ENCODE measurements at regions not wholly inside any gene's neighbourhood (a gene's known extent, or its start where the extent isn't known, plus 50 kb on each side); places are given as distances from the start of the nearest gene placed in this dataset.

- CTCF ChIA-PET (ENCODE audit: low intra/inter-chr PET ratio): no interaction called here
- in situ Hi-C loops (cut with MboI): no loop called here
- no peak for ATAC-seq
These were observed 330.9 kb downstream of the GBA3 start for GRCh38 chr4:23023666-23024065.

More at GRCh38 chr4:23023666-23024065, 330.9 kb downstream of the GBA3 start:
- Histone ChIP-seq H3K36me3 (ENCODE audit: control insufficient read depth, insufficient read depth, low read length) (peaks cover 13% of the 10 kb centered on the region; the same call in 1 of the 3 replicates), H3K79me2 (ENCODE audit: control insufficient read depth, insufficient read depth, low read length) (peaks cover 16% of the 10 kb centered on the region), H3K27ac (ENCODE audit: extremely low read depth, low read depth, low read length) (no peak overlapping the region), H3K9ac (ENCODE audit: insufficient read depth in 1 of 2, low read depth in 2 of 2, low read length in 2 of 2) (no peak overlapping the region), H3K9me3 (replicated peaks; ENCODE audit: control insufficient read depth, insufficient read depth, low read depth, low read length) (no peaks in the 10 kb centered on the region), H3K27me3 (ENCODE audit: control insufficient read depth in 2 of 2, insufficient read depth in 2 of 2, low read length in 2 of 2) (no peaks in the 10 kb centered on the region), H3K9me1 (ENCODE audit: control insufficient read depth, insufficient read depth, low read length) (no peaks in the 10 kb centered on the region), H3K4me2 (ENCODE audit: insufficient read depth, low read length) (no peak overlapping the region), H4K20me1 (replicated peaks; ENCODE audit: control insufficient read depth, insufficient read depth, low read length) (no peaks in the 10 kb centered on the region), H3K4me3 (no peak overlapping the region), H2AFZ (ENCODE audit: low read depth, low read length) (no peak overlapping the region), H3K4me1 (replicated peaks in 1 of 2; ENCODE audit: control insufficient read depth in 2 of 2, insufficient read depth in 2 of 2, low read length in 2 of 2) (no peaks in the 10 kb centered on the region; a peak in 1 of 5 replicates)
- 21% methylated on average over 1 of the region's 1 CpG for WGBS (ENCODE audit: insufficient coverage, low coverage, missing lambda C conversion rate)
- no peak for TF ChIP-seq CBFA2T3 (IDR thresholded peaks at IDR 0.05)
- TF ChIP-seq ELK1 (CRISPR knock-in tag; IDR thresholded peaks at IDR 0.05): no peak
- TF ChIP-seq ZBTB26 (CRISPR knock-in tag; IDR thresholded peaks at IDR 0.05): no peak
- TF ChIP-seq NR2F6 (CRISPR knock-in tag; IDR thresholded peaks at IDR 0.05): no peak
- no peak for TF ChIP-seq MYC (IDR thresholded peaks at IDR 0.05; ENCODE audit: low read depth, low read length)
- no peak for TF ChIP-seq MYC (CRISPR knock-in tag; IDR thresholded peaks at IDR 0.05; ENCODE audit: borderline replicate concordance, low read depth)
- no peak for TF ChIP-seq ILF3 (IDR thresholded peaks at IDR 0.05; ENCODE audit: borderline replicate concordance)
- TF ChIP-seq ZKSCAN3 (CRISPR knock-in tag; IDR thresholded peaks at IDR 0.05): no peak
- no peak for TF ChIP-seq HMGXB4 (CRISPR knock-in tag; IDR thresholded peaks at IDR 0.05)
- no peak for TF ChIP-seq NEUROD1 (IDR thresholded peaks at IDR 0.05; ENCODE audit: borderline replicate concordance, low read depth, low read length, partially characterized antibody)
- DNase-seq (ENCODE audit: extremely low read depth in 1 of 4, low spot score in 3 of 4) (no peak), FAIRE-seq (no peak)
- intact Hi-C loops (cut with micrococcal nuclease): no loop called here
- no TSS peak for BruUV-seq (replicated peaks)
- POLR2A ChIA-PET: no interaction called here

All from K562 (cell line).